ENCODE measurements at regions not wholly inside any gene's neighbourhood (a gene's known extent, or its start where the extent isn't known, plus 50 kb on each side); places are given as distances from the start of the nearest gene placed in this dataset.
A peak's percentile ranks its signal among the peaks of the same experiment; 100 is the strongest.

DNA sequence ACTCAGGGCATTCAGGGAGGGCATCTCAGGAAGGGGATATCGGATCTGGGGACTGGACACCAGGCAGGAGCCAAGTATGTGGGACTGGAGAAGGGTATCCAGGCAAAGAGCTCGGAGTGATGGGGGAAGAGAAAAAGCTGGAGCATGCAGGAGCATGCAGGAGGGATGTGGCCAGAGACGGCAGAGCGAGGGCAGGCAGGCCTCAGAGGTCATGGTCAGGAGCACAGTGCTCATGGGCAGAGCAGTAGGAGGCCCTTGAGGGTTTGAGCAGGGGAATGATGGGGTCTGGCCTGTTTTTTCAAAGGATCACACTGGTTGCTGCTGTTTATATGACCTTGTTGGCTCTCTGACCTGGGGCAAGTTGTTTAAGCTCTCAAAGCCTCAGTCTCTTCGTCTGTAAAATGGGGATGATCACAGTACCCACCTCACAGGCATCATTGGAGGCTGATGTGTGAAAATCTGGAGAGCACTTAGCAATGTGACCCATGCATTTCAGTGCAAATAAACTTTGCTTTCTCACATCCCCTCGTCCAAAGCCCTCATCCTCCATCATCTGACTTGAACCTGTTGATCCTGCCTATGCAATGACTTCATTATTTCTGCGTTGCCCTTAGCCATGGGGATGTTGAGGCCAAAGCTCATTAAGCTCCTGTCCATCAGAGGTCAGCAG, 273.1 kb downstream of the MATN1 start:
- ChIA-PET CTCF (interaction anchor here (0.9 kb wide), 1 partner anchor 23 kb away, joined by 3 read pairs; no protein-coding TSS in a partner anchor), POLR2A (no interaction called here)
- TF ChIP-seq, protein P1, sequence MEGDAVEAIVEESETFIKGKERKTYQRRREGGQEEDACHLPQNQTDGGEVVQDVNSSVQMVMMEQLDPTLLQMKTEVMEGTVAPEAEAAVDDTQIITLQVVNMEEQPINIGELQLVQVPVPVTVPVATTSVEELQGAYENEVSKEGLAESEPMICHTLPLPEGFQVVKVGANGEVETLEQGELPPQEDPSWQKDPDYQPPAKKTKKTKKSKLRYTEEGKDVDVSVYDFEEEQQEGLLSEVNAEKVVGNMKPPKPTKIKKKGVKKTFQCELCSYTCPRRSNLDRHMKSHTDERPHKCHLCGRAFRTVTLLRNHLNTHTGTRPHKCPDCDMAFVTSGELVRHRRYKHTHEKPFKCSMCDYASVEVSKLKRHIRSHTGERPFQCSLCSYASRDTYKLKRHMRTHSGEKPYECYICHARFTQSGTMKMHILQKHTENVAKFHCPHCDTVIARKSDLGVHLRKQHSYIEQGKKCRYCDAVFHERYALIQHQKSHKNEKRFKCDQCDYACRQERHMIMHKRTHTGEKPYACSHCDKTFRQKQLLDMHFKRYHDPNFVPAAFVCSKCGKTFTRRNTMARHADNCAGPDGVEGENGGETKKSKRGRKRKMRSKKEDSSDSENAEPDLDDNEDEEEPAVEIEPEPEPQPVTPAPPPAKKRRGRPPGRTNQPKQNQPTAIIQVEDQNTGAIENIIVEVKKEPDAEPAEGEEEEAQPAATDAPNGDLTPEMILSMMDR (IDR thresholded peaks at IDR 0.05; ENCODE audit: control extremely low read depth, extremely low read depth, low read depth, missing control alignments): no peak
- DNase-seq (ENCODE audit: extremely low spot score): peak; percentile 3

GRCh38 chr1:30449428-30450147, 273.8 kb downstream of the MATN1 start:
- TF ChIP-seq, protein P1 (IDR thresholded peaks at IDR 0.05; ENCODE audit: control extremely low read depth, extremely low read depth, low read depth, missing control alignments): no peak
- POLR2A ChIA-PET: interaction anchor here (0.6 kb wide), 1 partner anchor 435 kb away, joined by 3 read pairs; no protein-coding TSS in a partner anchor
- CTCF ChIA-PET: interaction anchor here (0.9 kb wide), 1 partner anchor 24 kb away, joined by 3 read pairs; no protein-coding TSS in a partner anchor
- no peak for DNase-seq (ENCODE audit: extremely low spot score)

DNA sequence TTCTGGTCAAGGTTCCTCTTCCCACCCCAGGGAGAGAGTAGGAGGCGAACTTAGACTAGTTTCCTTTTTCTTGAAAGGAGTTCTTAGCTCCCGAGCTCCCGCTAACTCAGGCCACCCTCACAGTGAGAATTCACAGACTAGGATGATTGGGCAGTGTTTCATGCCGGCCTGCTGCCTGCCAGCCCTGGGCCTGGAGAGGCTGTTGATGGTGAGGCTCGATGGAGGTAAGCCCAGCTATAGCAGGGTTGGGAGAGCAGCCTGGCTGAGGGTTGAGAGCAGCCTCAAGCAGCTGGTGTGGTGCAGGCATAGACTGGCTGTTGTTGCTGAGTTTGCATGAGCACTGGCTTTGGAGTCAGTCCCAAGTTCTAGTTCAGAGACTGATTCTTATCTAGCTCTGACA, 274.4 kb downstream of the MATN1 start:
- POLR2A ChIA-PET: interaction anchor here (0.6 kb wide), 1 partner anchor 435 kb away, joined by 3 read pairs; no protein-coding TSS in a partner anchor
- peak; percentile 6 for DNase-seq (ENCODE audit: extremely low spot score)
- CTCF ChIA-PET: no interaction called here
- TF ChIP-seq, protein P1 (IDR thresholded peaks at IDR 0.05; ENCODE audit: control extremely low read depth, extremely low read depth, low read depth, missing control alignments): no peak

- ChIA-PET POLR2A (no interaction called here), CTCF (no interaction called here)
- DNase-seq (ENCODE audit: extremely low spot score): no peak
- TF ChIP-seq, protein P1 (IDR thresholded peaks at IDR 0.05; ENCODE audit: control extremely low read depth, extremely low read depth, low read depth, missing control alignments): no peak
These were observed 275.7 kb downstream of the MATN1 start for GRCh38 chr1:30447701-30448100.

DNA sequence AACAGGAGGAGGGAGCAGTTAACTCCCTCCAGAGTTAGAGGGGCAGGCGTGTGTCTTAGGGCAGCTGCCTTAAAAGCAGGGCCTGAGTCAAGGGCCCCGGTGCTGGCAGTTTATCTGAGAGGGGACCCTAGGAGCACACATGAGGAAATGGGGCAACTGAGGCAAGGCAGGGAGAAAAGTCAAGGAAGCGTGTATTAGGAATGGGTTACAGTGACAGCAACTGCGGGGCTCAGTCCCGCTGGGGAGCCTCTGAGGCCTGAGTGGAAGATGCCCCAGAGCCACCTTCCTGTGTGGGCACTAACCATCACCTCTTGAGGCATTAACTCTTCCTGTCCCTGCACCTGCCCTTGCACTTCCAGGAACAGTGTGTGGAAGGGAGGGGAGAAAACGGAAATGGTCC, 276.3 kb downstream of the MATN1 start:
- TF ChIP-seq, protein P1 (IDR thresholded peaks at IDR 0.05; ENCODE audit: control extremely low read depth, extremely low read depth, low read depth, missing control alignments): no peak
- DNase-seq (ENCODE audit: extremely low spot score): no peak
- CTCF ChIA-PET: no interaction called here
- POLR2A ChIA-PET: no interaction called here

DNA sequence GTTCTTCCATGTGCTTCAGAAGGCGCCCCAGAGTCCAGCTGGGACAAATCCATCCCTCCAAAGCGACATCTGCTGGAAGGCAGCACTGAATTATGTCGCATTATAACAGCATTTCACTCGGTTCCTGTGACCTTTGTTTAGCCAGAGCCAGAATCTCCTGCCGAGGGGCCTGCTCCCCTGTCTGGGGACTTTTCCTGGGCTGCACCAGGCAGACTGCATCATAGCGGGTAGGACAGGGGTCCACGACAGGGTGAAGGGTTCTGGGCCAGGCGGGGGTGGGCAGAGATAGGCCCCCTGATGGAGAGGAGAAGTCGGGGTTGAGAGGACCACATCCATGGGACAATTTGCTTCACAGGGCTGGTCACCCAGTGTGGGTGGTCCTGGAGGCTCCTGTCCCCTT, 276.9 kb downstream of the MATN1 start:
- ChIA-PET POLR2A (no interaction called here), CTCF (no interaction called here)
- TF ChIP-seq, protein P1 (IDR thresholded peaks at IDR 0.05; ENCODE audit: control extremely low read depth, extremely low read depth, low read depth, missing control alignments): no peak
- no peak for DNase-seq (ENCODE audit: extremely low spot score)

All from GM10248 (cell line).